Suprapubic skin (tissue), 4 donors: ENCODE measurements at regions not wholly inside any gene's neighbourhood (a gene's known extent, or its start where the extent isn't known, plus 50 kb on each side); places are given as distances from the start of the nearest gene placed in this dataset.
A peak's percentile ranks its signal among the peaks of the same experiment; 100 is the strongest.

ENCODE experiments used
- DNase-seq, 2 donors: peaks; one replicate each; pipeline ENCODE4 v3.0.0-alpha.2; 2019; ENCODE audit warnings: low spot score in 2 of 2
- H3K27ac ChIP-seq: fragments of 200-600 bp; sonication (generic); one replicate; pipeline ENCODE4 v1.5.1; 2019
- H3K27me3 ChIP-seq: fragments of 200-600 bp; sonication (generic); one replicate; pipeline ENCODE4 v1.5.1; 2019
- H3K36me3 ChIP-seq: fragments of 200-600 bp; sonication (generic); one replicate; pipeline ENCODE4 v1.5.1; 2019
- H3K4me1 ChIP-seq: fragments of 200-600 bp; sonication (generic); one replicate; pipeline ENCODE4 v1.5.1; 2019
- H3K4me3 ChIP-seq: fragments of 200-600 bp; sonication (generic); one replicate; pipeline ENCODE4 v1.5.1; 2019; ENCODE audit warnings: mild to moderate bottlenecking
- H3K9me3 ChIP-seq: fragments of 200-600 bp; sonication (generic); one replicate; pipeline ENCODE4 v1.5.1; 2019
- EP300 ChIP-seq: sonication (generic); formaldehyde crosslinking; IDR thresholded peaks from one replicate; pipeline ENCODE4 v1.6.1; 2017; ENCODE audit warnings: antibody characterized with exemption
- POLR2A ChIP-seq, 2 donors: fragments of 450-650 bp; IDR thresholded peaks; one replicate each; pipeline ENCODE4 v1.6.1; 2017; ENCODE audit warnings: antibody characterized with exemption in 2 of 2, mild to moderate bottlenecking in 2 of 2, moderate library complexity in 2 of 2
- POLR2AphosphoS5 ChIP-seq, 3 donors: sonication (generic); formaldehyde crosslinking; IDR thresholded peaks; one replicate each; pipeline ENCODE4 v1.6.1; 2017; ENCODE audit warnings: antibody characterized with exemption in 3 of 3
- WGBS: methylation state at CpG from one replicate; pipeline ENCODE4 v1.1.5; 2018; 5-methylcytosine and 5-hydroxymethylcytosine counted together
- TF ChIP-seq, protein P1 (sequence below), 2 donors: fragments of 200-600 bp in 1 of 2; fragments of 450-650 bp in 1 of 2; sonication (generic) in 1 of 2; IDR thresholded peaks; one replicate each; pipeline ENCODE4 v1.5.1; 2016 to 2019; ENCODE audit warnings: antibody characterized with exemption in 2 of 2, mild to moderate bottlenecking in 1 of 2, moderate library complexity in 1 of 2

DNA sequence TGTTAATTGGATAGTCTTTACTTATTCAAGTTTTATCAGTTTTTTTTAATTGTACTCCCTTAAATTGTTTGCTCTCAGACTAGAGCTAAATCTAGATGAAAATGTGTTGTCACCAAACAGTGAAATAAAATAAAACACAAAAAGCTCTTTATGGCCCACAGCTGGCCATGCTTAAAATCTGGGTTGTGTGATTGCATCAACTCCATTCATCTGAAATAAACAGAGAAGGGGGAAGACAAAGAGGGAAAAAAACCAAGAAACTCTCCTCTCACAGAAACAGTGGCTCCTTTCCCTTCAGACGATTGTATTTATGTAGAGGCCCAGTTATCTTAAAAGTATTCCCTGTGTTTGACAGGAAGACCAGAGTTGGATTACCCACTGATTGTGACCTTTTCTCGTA, 422.4 kb downstream of the IRX1 start:
- TF ChIP-seq POLR2A (IDR thresholded peaks at IDR 0.05): no peak
- no peaks in the 10 kb centered on the region for H3K9me3 ChIP-seq
- peaks cover 10% of the 10 kb centered on the region for H3K4me1 ChIP-seq
- H3K36me3 ChIP-seq: no peaks in the 10 kb centered on the region
- no peaks in the 10 kb centered on the region for H3K27me3 ChIP-seq
- H3K4me3 ChIP-seq: no peak overlapping the region
- WGBS: 69% methylated on average over 2 of the region's 2 CpGs
- H3K27ac ChIP-seq: no peak overlapping the region
- DNase-seq: no peak

DNA sequence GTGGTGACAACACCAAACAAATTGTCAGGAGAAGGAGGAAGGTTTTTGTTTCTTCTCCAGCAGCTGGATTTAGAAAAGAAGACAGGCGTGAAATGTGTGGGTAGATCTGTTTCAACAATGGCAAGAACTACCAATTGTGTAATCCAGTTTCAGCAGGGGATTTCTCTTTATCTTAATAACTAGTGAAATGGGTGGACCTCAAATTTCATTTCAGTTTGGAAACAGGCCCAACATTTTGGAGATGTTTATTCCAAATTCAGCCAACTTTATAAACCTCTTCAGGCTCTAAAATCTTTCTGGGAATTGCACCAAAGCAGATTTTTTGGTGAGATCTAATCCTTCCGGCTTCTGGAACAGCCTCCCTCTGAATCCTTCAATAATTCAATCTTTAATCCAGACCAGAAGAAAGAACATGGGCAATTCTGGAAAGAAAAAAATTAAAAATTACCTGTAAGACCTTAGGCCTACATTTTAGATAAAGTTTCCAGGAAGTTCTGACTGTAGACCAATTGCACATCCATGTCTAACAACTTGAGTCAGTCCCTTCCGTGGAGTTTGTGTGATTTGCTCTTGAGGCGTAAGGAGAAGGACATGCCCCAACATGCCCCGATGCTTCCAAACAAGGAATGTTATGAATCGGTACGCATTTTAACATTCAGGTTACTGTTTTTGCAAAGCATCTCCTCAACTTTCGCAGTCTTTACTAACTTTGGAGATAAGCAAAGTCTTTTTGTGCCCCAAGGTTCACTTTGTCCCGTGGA, 423.6 kb downstream of the IRX1 start:
- Histone ChIP-seq H3K4me3 (no peak overlapping the region), H3K36me3 (no peaks in the 10 kb centered on the region)

DNA sequence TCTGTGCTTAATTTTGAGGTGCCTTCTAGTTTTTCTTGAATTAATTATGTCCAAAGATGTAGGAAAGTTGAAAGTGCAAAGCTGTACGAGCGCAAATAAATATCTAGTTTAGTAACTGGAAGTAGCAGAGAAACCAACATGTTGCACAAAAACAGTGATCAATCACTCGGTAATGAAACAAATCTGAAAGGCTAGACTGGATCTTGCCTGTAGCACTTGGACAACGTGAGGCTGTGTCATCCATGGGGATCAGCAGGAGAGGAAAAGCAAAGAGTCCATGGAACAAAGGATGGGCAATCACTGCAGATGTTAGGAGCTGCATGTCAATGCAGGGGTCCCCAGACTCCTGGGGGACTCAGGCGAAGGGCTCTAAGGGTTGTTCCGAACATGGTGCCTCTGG, 424.2 kb downstream of the IRX1 start:
- Histone ChIP-seq H3K27me3 (no peaks in the 10 kb centered on the region), H3K4me3 (no peak overlapping the region), H3K36me3 (no peaks in the 10 kb centered on the region), H3K27ac (peak overlapping the region; percentile 76), H3K4me1 (peaks cover 10% of the 10 kb centered on the region), H3K9me3 (no peaks in the 10 kb centered on the region)
- no peak for DNase-seq
- TF ChIP-seq POLR2A (IDR thresholded peaks at IDR 0.05) (no peak), POLR2AphosphoS5 (IDR thresholded peaks at IDR 0.05) (no peak)
- TF ChIP-seq, protein P1, sequence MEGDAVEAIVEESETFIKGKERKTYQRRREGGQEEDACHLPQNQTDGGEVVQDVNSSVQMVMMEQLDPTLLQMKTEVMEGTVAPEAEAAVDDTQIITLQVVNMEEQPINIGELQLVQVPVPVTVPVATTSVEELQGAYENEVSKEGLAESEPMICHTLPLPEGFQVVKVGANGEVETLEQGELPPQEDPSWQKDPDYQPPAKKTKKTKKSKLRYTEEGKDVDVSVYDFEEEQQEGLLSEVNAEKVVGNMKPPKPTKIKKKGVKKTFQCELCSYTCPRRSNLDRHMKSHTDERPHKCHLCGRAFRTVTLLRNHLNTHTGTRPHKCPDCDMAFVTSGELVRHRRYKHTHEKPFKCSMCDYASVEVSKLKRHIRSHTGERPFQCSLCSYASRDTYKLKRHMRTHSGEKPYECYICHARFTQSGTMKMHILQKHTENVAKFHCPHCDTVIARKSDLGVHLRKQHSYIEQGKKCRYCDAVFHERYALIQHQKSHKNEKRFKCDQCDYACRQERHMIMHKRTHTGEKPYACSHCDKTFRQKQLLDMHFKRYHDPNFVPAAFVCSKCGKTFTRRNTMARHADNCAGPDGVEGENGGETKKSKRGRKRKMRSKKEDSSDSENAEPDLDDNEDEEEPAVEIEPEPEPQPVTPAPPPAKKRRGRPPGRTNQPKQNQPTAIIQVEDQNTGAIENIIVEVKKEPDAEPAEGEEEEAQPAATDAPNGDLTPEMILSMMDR (IDR thresholded peaks at IDR 0.05): no peak
- WGBS: 67% methylated on average over 6 of the region's 6 CpGs

More for the DNA sequence above, 423.6 kb downstream of the IRX1 start:
- no peak for DNase-seq
- Histone ChIP-seq H3K9me3 (no peaks in the 10 kb centered on the region), H3K27ac (peak overlapping the region; percentile 72), H3K4me1 (peaks cover 10% of the 10 kb centered on the region), H3K27me3 (no peaks in the 10 kb centered on the region)
- TF ChIP-seq POLR2AphosphoS5 (IDR thresholded peaks at IDR 0.05) (no peak), POLR2A (IDR thresholded peaks at IDR 0.05) (no peak), EP300 (no peak)
- TF ChIP-seq, protein P1 (IDR thresholded peaks at IDR 0.05): no peak
- WGBS: 40% methylated on average over 9 of the region's 9 CpGs

DNA sequence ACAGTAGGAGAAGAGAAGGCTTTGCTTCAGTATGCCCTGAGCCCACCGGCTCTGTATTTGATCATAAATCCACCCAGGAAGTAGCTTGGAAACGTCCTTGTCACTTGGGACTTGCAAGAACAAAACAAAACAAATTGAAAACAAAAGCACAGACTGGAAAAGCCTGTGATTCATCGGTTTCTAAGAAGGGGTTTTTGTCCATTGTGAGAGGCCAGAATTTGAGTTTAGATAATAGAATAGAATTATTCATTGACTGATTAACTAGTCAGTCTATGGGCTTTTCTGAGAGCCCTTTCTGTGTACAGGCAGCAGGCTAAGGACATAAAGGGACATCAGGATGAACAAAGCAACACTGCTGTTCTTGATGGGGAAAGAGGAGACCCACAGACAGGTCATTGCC, 424.8 kb downstream of the IRX1 start:
- Histone ChIP-seq H3K36me3 (no peaks in the 10 kb centered on the region), H3K27ac (peak overlapping the region; percentile 76), H3K27me3 (no peaks in the 10 kb centered on the region), H3K4me3 (no peak overlapping the region), H3K4me1 (peaks cover 10% of the 10 kb centered on the region), H3K9me3 (no peaks in the 10 kb centered on the region)
- TF ChIP-seq POLR2A (IDR thresholded peaks at IDR 0.05) (no peak), EP300 (no peak), POLR2AphosphoS5 (IDR thresholded peaks at IDR 0.05) (no peak)
- TF ChIP-seq, protein P1 (IDR thresholded peaks at IDR 0.05): no peak
- DNase-seq: no peak
- 48% methylated on average over 3 of the region's 3 CpGs for WGBS

DNA sequence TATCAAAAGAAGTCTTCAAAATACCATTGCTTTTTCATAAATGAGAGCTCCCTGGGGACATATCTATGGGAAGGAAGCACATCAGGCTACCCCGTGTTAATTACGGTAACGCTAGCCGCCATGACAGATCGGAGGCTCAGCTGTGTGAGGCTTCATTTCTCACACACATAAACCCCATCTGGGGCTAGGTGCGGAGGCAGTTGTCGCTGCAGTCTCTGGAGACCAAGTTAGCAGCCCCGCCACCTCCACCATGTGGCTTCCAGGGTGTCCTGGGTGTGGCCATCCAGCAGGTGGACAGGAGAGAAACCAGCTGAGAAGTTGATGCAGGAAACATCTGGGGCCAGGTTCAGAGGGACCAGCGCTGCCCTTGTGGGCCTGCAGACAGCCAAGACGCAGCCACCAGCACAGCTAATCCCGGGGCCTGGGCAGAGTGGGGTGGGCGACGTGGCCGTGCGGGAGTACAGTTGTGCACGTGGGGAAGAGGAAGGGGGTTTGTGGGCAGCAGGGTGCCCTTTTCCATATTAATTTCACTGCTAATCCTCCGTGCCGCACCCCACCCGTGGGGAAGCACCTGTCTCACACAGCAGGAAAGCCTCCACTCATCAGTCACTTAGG, 426.5 kb downstream of the IRX1 start:
- no peak for DNase-seq
- Histone ChIP-seq H3K27me3 (no peaks in the 10 kb centered on the region), H3K4me1 (peaks cover 10% of the 10 kb centered on the region), H3K9me3 (no peaks in the 10 kb centered on the region), H3K36me3 (no peaks in the 10 kb centered on the region), H3K27ac (no peak overlapping the region), H3K4me3 (no peak overlapping the region)
- TF ChIP-seq POLR2AphosphoS5 (IDR thresholded peaks at IDR 0.05) (no peak), POLR2A (IDR thresholded peaks at IDR 0.05) (no peak), EP300 (no peak)
- TF ChIP-seq, protein P1 (IDR thresholded peaks at IDR 0.05): no peak
- WGBS: 90% methylated on average over 19 of the region's 19 CpGs
